DND-41 (cell line): ENCODE measurements at regions not wholly inside any gene's neighbourhood (a gene's known extent, or its start where the extent isn't known, plus 50 kb on each side); places are given as distances from the start of the nearest gene placed in this dataset.

Source experiments
- CTCF ChIP-seq: IDR thresholded peaks from 2 replicates; pipeline ENCODE4 v1.5.1; 2012; ENCODE audit warnings: borderline replicate concordance, low read length, moderate library complexity, mild to moderate bottlenecking; ENCODE audit not compliant: poor library complexity, severe bottlenecking; ENCODE audit errors: extremely low read depth
- EZH2 ChIP-seq: IDR thresholded peaks from 3 replicates; pipeline ENCODE4 v1.6.1; 2012; ENCODE audit warnings: borderline replicate concordance, low read depth, mild to moderate bottlenecking, moderate library complexity, low read length, inconsistent platforms; ENCODE audit not compliant: severe bottlenecking

GRCh38 chr1:186244825-186245224 lies 130.2 kb downstream of the TPR start:
- peak; percentile 40 for TF ChIP-seq CTCF
- TF ChIP-seq EZH2 = no peak
